GM19240 (cell line): ENCODE measurements at regions not wholly inside any gene's neighbourhood (a gene's known extent, or its start where the extent isn't known, plus 50 kb on each side); places are given as distances from the start of the nearest gene placed in this dataset.
"Not testable (repeated sequence)": the region's sequence is repeated elsewhere in the genome, so short reads cannot be mapped to it uniquely, and the experiment has no call there.

ENCODE experiments used
- DNase-seq: peaks from one replicate; pipeline ENCODE4 v3.0.0; 2011; ENCODE audit warnings: low spot score; ENCODE audit not compliant: insufficient read length

- no peak for DNase-seq
These were observed 440.5 kb upstream of the ID2 start for GRCh38 chr2:8241317-8241716.

GRCh38 chr2:8242739-8243138 is 439.1 kb upstream of the ID2 start:
- no peak for DNase-seq

- DNase-seq = no peak
These were observed 438.0 kb upstream of the ID2 start for GRCh38 chr2:8243748-8244400.

- no peak for DNase-seq
These were observed 437.2 kb upstream of the ID2 start for GRCh38 chr2:8244639-8245038.

- no peak for DNase-seq
These were observed 435.7 kb upstream of the ID2 start for GRCh38 chr2:8246137-8246536.

- DNase-seq = no peak
These were observed 433.8 kb upstream of the ID2 start for GRCh38 chr2:8247905-8248622.

- DNase-seq = no peak
These were observed 433.3 kb upstream of the ID2 start for GRCh38 chr2:8248623-8248957.

- no peak for DNase-seq
These were observed 432.7 kb upstream of the ID2 start for GRCh38 chr2:8249141-8249540.

- DNase-seq = no peak
These were observed 432.1 kb upstream of the ID2 start for GRCh38 chr2:8249769-8250168.

GRCh38 chr2:8250290-8250689 is 431.6 kb upstream of the ID2 start:
- not testable (repeated sequence) for DNase-seq

GRCh38 chr2:8251291-8251690 is 430.6 kb upstream of the ID2 start:
- no peak for DNase-seq

GRCh38 chr2:8251856-8252255 is 430.0 kb upstream of the ID2 start:
- no peak for DNase-seq

- no peak for DNase-seq
These were observed 428.7 kb upstream of the ID2 start for GRCh38 chr2:8252997-8253694.

GRCh38 chr2:8253781-8254180 is 428.1 kb upstream of the ID2 start:
- DNase-seq = no peak

GRCh38 chr2:8254214-8254613 is 427.6 kb upstream of the ID2 start:
- not testable (repeated sequence) for DNase-seq

GRCh38 chr2:8254791-8255447 is 426.9 kb upstream of the ID2 start:
- no peak for DNase-seq

- DNase-seq = no peak
These were observed 426.4 kb upstream of the ID2 start for GRCh38 chr2:8255448-8255800.

GRCh38 chr2:8256905-8257304 is 425.0 kb upstream of the ID2 start:
- no peak for DNase-seq

- DNase-seq = no peak
These were observed 424.4 kb upstream of the ID2 start for GRCh38 chr2:8257502-8257901.

GRCh38 chr2:8258406-8258805 is 423.4 kb upstream of the ID2 start:
- no peak for DNase-seq

GRCh38 chr2:8259106-8259840 is 422.6 kb upstream of the ID2 start:
- DNase-seq = no peak

GRCh38 chr2:8259841-8260178 is 422.0 kb upstream of the ID2 start:
- no peak for DNase-seq
